IPS-NIHi11 (cell line): ENCODE measurements at regions not wholly inside any gene's neighbourhood (a gene's known extent, or its start where the extent isn't known, plus 50 kb on each side); places are given as distances from the start of the nearest gene placed in this dataset.

ENCODE experiments used
- DNase-seq: peaks from one replicate; pipeline ENCODE4 v3.0.0; 2012; ENCODE audit warnings: mixed read lengths, low spot score

- DNase-seq, result no peak
Measured at GRCh38 chr18:78528411-78529258, 451.0 kb upstream of the SALL3 start.

GRCh38 chr18:78531637-78532036 lies 448.0 kb upstream of the SALL3 start:
- DNase-seq, result no peak

DNA sequence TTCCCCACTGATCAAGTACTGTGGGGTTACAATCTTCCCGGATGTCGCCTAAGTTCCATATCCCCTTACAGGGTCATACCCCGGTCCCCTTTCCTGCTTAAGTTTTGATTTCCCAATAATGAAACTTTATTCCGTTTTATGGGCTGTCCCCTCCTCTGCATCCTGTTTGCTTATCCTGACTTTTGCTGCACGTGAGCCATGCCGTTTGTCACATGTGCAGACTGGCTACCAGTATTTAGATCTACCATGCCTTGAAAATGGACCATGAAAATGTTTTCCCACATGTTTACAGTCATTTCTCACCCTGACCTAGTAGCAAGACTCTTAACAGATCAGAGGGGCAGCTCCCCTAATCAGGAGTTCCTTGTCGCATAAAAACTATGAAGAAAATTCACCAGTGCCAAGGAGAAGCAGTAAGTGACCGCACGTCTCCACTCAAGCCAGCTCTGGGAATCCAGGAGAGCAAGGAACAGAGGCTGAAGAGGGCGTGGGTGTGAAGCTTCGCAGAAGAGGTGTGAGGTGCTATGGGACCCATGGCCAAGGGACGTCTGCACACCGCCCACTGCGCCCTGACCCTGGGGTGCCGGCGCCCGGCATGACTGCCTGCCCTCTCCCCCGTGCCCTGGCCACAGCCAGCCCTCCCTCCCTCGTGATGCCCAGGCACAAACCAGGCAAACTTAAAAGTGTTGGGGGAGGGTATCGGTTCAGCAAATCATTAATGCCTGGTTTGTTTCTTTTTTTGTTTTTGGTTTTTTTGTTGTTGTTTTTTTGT lies 440.8 kb upstream of the SALL3 start:
- DNase-seq, result no peak

GRCh38 chr18:78540636-78541529 lies 438.7 kb upstream of the SALL3 start:
- no peak for DNase-seq

DNA sequence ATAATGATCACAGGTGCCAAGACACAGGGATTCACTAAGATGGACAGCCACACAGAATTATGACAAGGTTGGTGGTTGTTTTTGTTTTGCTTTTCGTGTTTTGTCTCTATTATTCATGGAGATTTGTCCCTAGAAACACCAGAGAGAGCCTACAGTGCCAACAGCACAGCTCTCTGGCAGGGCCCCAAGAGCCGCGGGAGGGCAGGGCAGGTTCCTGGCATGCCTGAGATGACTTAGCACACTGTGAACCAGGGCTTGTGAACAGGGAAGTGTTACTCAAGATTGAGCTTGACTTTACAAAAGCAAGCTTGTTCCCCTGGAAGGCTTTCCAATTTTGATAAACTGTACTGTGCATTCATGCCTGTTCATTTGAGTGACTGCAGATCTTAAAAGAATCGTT lies 437.4 kb upstream of the SALL3 start:
- DNase-seq, result no peak

GRCh38 chr18:78543201-78543725 lies 436.4 kb upstream of the SALL3 start:
- DNase-seq, result no peak

DNA sequence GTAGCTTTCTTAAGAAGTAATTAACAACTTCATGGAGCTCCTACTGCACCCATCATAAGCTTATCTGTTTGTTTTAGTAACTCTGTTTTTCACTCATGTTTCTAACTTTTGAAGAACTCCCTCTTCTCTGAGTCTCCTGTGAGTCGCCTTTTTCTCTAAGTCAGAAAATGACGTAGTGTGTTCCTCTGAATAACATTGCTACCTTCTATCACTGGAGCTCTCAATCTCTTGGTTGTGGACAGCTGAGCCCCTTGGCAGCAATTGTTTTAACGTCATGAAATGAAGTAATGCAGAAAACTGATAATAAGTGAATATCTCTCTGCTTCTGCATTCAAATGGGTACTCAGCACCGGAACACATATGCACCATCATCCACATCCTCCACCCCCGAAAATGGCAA lies 433.3 kb upstream of the SALL3 start:
- no peak for DNase-seq

DNA sequence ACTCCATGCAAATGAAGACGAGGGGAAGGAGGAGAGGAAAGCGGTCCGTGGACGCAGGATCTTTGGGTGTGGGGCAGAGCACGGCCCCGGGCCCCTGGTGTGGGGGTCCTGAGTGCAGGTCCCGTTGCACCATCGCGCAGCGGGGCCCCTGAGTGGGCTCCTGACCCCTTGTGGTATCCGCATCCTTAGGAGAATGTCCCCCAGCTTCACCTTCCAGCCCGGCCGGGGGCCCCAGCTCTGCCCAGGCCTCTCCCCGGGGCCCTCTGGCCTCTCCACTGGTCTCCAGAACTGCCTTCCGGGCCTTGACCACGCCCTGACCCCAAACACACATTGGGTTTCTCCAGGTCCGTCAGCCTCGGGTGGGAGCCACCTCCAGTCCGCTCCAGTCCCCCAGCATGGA lies 431.8 kb upstream of the SALL3 start:
- DNase-seq, result no peak

GRCh38 chr18:78548261-78549058 lies 431.2 kb upstream of the SALL3 start:
- DNase-seq, result no peak

DNA sequence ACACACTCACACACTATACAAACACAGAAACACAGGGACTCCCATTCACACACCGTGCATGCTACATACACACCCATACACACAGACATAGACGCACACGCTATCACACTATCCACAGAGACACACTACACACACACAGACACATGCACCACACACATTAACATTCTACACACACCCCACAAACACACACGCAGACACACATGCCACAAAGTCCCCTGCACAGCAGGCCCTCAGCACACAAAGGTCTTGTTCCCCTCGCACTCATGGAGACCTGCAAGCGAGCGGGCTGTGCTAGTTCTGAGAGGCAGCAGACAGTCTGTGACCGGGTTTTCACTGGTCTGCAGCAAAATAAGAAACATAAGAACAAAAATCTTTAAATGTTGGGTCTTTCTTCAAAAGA lies 429.6 kb upstream of the SALL3 start:
- no peak for DNase-seq

- no peak for DNase-seq
Measured at GRCh38 chr18:78554944-78555608, 424.5 kb upstream of the SALL3 start.

GRCh38 chr18:78557371-78557770 lies 422.2 kb upstream of the SALL3 start:
- no peak for DNase-seq

- no peak for DNase-seq
Measured at GRCh38 chr18:78558101-78558810, 421.4 kb upstream of the SALL3 start.

- DNase-seq, result no peak
Measured at GRCh38 chr18:78558948-78559347, 420.7 kb upstream of the SALL3 start.

GRCh38 chr18:78559584-78559983 lies 420.0 kb upstream of the SALL3 start:
- no peak for DNase-seq

- no peak for DNase-seq
Measured at GRCh38 chr18:78561757-78562510, 417.7 kb upstream of the SALL3 start.

DNA sequence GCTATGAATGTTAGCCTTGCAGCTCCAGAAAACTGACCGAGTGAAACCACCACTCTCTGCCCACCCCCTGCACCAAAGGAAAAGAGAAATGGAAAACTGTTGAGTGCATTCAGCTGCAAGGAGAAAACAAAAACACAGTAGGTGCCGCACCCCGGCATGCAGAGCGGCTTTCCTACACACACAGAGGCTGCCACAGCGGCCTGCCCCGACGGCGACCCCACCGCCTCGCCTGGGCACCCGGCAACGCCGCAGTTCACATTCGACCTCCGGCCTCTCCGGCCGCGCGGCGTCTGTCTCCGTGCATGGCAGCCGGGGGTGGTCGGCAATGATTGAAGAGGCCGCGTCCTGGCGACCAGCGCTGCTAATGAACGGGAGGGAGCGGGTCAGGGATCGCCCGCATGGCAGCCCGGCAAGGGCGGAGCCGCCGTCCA lies 417.1 kb upstream of the SALL3 start:
- no peak for DNase-seq

- no peak for DNase-seq
Measured at GRCh38 chr18:78563110-78563509, 416.5 kb upstream of the SALL3 start.

DNA sequence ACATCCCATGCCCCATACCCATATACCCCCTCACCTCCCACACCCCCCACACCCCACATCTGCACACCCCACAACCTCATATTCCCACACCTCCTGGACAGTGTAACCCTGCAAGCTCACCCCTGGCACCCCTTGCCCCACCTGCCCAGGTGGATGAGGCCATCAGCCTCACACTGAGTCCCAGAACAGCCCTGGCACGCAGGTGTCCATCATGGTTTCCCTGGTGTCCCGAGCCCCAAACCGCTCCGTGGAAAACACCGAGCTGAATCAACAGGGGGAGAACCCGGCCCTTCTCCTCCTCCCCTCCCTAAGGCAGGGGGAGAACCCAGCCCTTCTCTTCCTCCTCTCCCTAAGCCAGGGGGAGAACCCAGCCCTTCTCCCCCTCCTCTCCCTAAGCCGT lies 415.6 kb upstream of the SALL3 start:
- no peak for DNase-seq
